ENCODE measurements at regions not wholly inside any gene's neighbourhood (a gene's known extent, or its start where the extent isn't known, plus 50 kb on each side); places are given as distances from the start of the nearest gene placed in this dataset.
A peak's percentile ranks its signal among the peaks of the same experiment; 100 is the strongest.

DNA sequence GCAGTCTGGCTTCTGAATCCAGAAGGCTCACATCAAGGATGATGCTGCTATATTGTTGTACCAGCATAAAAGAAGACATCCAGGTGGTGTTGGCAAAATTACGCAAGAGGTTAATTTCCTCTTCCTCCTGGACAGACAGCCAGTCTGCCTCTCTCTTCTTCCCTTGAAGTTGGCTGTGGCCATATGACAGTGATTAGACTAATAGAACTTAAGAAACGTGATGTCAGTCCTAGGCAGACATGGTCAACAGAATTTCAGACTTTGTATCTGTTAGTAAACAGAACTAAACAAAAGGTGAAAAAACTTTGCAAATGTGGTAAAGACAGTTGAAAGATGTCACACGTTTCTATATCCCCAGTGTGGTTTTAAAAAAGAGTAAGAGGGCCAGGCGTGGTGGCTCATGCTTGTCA is 465.2 kb upstream of the NR2F2 start:
- DNase-seq = no peak

DNA sequence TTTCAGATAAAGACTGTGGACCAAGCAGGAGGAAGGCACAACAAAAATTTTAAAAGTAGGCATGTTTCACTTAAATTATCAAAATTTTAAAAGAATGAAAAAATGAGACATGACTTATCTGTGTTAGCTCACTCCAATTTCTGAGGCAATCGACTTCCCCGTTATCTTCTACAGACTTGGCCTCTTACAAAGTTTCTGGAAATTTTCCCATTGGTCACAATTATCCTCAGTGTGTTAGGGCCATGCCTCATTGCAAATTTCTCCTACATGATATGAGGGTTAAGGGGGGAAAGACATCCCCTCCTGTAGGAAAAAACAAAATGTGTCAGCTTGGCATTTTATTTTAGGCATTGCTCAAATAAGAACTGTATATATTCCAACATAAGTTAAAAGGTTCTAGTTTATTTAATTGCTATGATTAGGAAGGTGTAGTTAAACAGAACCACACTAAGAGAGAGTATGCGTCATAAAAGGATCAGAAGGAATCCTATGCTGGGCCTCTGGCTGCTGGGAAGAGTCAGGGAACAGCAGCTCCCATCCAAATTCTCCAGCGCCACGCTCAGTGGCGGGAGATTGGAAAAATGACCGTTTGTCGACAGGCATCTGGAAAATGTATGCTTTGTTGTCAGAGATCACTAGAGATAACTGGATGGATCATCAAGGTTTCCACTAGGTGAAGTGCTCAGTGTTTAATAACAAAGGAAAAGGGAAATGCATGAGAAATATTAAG is 463.6 kb upstream of the NR2F2 start:
- DNase-seq = no peak

DNA sequence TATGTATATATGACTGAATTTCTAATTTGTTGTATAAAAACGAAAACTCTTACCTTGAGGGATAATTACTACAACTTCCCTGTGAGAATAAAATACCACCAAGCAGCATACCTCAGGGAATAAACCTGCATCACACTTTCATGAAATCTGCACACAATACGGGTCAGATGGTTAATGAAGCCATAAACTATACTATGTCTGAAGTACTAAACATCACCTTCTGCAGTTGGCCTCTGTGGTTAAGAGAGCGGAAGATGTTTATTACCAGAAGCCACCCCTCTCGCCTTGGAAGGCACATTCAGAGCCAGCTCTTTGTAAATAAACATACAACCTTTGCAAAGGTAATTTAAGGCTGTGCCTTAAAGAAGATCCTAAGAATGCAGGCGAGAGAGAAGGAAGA is 462.1 kb upstream of the NR2F2 start:
- no peak for DNase-seq

DNA sequence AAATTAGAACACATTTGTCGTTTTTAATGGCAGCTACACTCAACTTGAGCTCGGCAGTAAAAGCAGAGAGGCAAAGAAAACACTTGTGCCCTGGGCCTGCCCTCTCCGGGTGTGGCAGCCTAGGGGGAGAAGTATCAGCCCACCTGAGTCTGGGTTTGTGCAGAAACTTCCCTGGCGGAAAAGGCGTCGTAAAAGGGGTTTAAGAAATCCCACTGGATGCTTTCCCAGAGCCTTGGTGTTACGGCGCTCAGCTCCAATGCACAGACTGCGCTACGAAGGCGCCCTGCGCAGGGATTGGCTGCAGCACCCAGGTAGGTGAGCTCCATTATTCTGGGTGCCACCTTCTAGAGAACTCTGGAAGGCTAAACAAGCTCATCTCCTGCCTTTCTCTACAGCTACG is 461.5 kb upstream of the NR2F2 start:
- no peak for DNase-seq

- DNase-seq = no peak
These were observed 460.6 kb upstream of the NR2F2 start for GRCh38 chr15:95869920-95870319.

DNA sequence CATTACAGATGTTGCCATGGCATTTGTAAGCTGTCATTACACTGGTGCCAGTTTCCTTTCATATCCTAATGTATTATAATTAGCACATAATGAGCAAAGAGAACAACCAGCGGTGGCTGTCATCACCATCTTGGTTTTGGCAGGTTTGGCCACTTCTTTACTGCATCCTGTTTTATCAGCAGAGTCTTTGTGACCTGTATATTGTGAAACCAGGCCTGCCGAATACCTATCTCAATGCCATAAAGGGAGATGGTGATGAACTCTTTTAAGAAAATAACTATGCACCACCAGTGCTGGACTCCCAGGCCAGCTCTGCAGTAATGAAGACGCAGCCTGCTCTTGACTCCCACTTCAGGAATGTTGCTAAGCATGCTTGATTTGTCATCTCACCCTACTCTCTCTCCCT is 458.1 kb upstream of the NR2F2 start:
- peak; percentile 69 for DNase-seq

DNA sequence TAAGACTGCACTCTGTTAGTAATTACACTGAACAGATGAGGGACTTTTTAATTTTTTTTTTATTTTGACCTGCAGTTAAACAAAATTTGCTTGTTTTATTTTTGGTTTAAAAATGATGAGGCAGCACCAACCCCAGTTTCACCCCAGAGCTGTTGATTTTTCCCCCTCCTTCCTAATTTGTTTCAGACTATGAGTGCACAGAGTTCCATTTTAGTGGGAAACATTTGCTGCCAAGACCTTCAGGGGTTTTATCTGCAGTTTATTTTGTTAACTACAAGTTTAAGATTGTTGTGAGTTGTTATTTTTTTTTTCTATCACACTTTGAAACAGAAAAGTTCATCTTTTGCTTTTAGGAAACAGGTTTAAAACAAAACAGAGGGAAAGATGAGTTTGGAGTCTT is 455.9 kb upstream of the NR2F2 start:
- DNase-seq = no peak

GRCh38 chr15:95875121-95875643 is 455.3 kb upstream of the NR2F2 start:
- DNase-seq = peak; percentile 36

DNA sequence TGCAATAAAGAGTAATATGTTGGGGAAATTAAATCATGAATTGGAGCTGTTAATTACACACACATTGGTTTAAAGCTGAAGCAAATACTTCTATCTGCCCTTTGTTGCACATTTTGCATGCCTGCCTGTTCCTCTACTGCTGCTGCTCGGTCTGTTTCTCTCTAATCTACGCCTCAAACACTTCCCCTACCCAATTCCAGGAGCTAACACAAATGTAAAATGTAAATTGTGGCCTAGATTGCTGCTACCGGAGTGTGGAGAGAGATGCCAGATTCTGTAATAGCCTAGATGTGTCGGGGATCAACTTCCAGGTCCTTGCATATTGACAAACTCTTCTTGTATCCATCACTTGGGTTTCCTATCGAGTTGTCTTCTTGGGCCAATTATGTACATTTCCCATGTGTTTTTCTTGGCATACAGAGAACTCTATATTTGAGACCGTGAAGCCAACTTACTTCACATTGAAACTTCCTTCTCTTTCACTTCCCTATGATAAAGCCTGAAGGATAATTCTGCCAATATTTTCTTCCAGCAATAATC is 450.4 kb upstream of the NR2F2 start:
- DNase-seq = no peak

DNA sequence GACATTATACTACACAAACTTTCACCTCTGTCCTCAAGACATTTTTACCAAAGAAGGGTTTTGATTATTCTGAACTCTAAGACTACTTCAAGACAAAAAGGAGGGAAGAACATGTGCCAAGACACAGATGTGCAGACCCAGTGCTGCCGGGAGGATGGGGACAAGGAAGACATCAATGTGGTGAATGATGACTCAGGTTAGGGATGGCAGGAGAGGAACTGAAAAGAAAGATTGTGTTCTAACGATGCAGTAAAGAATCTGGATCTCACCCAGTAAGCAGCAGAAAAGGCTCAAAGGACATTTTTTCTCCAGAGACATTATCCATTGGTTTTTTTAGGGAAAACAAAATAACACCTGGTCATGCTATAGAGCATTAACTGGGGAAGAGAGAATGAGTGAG is 449.9 kb upstream of the NR2F2 start:
- DNase-seq = no peak

- no peak for DNase-seq
These were observed 447.4 kb upstream of the NR2F2 start for GRCh38 chr15:95883064-95883463.

DNA sequence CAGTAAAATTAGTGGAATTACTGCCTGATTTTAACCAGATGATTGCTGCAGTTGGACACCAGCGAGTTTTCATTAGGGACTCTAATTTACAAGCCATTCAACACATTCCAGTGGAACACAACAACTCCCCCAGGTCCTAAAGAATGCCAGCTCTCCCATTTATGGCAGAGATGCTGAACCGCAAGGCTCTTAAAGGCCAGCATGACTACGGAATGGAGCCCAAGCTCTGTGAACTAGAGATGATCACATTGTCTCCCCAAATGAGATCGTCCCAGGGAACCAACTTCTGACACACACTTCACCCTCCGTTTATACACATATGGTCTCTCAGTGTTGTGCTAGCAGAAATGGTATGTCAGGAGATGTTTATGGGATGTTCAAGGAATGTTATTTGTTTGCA is 446.2 kb upstream of the NR2F2 start:
- peak; percentile 95 for DNase-seq

- peak; percentile 30 for DNase-seq
These were observed 442.7 kb upstream of the NR2F2 start for GRCh38 chr15:95887666-95888390.

- DNase-seq = no peak
These were observed 441.7 kb upstream of the NR2F2 start for GRCh38 chr15:95888762-95889161.

- no peak for DNase-seq
These were observed 436.0 kb upstream of the NR2F2 start for GRCh38 chr15:95894407-95894956.

DNA sequence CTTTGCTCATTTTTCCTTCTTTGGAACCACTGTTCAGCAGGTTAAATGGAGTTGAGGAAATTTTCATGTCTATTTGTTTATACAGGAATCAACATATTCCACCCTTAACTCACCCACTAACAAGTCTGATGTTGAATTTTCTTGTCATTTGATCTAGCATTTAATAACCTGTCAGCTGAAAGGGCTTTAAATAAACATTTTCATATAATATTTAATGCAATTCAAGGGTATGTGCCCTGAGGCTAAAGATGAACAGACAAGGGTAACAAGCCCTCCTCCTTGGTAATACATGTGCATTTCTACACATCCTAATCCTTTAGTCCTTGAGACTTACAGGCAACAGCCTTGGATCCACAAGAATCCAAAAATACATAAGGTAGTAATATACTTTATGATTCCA is 435.0 kb upstream of the NR2F2 start:
- no peak for DNase-seq

DNA sequence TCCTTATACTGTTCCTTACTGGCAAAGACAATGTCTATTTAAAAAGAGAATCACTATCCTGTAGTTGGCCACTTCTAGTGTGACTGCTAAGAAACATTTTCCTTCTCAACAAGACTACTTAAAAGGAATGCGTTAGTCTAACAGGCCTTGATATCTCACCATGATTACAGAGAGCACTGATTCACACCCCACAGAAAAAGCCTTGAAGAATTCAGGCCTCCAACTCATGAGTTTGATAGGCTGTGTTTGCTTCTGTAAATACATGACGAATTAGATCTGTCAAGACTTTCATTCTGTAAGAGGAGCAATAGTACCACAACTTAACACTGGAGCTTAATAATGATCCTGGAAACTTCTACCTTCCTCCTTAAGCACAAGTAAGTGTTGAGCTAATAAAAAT is 432.8 kb upstream of the NR2F2 start:
- DNase-seq = no peak

DNA sequence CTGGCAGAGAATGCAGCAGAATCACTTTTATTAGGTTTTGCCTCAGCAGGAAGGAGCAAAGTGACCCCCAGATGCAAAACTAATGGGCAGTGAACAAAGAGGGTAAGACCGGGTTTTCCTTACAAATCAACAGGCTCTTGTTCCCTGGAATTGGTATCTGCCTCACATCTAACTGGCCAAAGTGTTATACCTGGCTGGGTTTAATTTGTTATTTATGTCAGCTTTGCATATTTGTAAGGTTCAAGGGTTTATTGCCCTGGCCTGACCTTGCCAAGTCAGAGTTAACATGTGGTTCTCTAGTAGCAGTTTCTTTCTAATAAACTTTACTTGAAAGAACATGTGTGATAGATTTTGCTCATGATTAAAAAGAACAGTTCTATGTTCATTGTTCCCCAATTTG is 431.7 kb upstream of the NR2F2 start:
- DNase-seq = no peak

- DNase-seq = no peak
These were observed 429.2 kb upstream of the NR2F2 start for GRCh38 chr15:95901271-95901670.

- DNase-seq = no peak
These were observed 427.9 kb upstream of the NR2F2 start for GRCh38 chr15:95902606-95903005.

GRCh38 chr15:95903352-95903751 is 427.1 kb upstream of the NR2F2 start:
- DNase-seq = no peak

DNA sequence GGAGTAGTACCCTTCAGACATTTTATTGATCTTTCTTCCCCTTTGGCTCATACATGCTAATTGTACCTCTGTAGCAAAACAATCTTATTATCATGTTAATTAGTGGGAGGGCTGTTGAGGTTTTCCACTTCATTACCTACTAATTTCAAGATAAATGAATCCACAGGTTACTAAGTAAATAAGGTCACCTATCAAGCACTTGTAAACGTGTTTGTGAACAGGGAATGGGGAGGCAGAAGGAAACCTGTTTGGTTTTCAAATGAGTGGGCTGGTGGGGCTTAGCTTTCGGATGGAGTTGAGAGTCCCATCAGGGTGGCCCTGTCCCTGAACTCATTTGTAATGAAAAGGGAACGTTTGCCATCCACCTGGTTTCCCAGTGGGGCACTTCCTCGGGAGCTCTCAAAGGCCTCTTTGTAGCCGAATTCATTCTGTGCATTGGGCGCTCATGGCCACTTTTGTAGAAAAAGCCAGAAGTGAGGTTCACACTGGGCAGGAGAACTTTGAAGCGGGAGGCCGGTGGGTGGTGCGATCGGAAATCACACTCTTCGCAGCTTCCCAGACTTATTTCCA is 419.8 kb upstream of the NR2F2 start:
- no peak for DNase-seq

- DNase-seq = no peak
These were observed 418.8 kb upstream of the NR2F2 start for GRCh38 chr15:95911570-95912279.

Data from fibroblast of skin of right quadriceps (primary cell).